ENCODE measurements at regions not wholly inside any gene's neighbourhood (a gene's known extent, or its start where the extent isn't known, plus 50 kb on each side); places are given as distances from the start of the nearest gene placed in this dataset.
"Not testable (repeated sequence)": the region's sequence is repeated elsewhere in the genome, so short reads cannot be mapped to it uniquely, and the experiment has no call there.

DNA sequence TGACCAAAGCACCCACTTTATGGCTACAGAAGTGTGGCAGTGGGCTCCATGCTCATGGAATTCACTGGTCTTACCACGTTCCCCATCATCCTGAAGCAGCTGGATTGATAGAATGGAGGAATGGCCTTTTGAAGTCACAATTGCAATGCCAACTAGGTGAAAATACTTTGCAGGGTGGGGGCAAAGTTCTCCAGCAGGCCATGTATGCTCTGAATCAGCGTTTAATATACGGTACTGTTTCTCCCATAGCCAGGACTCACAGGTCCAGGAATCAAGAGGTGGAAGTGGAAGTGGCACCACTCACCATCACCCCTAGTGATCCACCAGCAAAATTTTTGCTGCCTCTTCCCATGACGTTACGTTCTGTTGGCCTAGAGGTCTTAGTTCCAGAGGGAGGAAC lies 60.5 kb upstream of the GMDS start:
- Histone ChIP-seq H3K4me1 (no peaks in the 10 kb centered on the region), H3K36me3 (no peaks in the 10 kb centered on the region), H3K4me3 (no peak overlapping the region), H3K27ac (no peak overlapping the region), H3K9me3 (no peaks in the 10 kb centered on the region), H3K27me3 (no peaks in the 10 kb centered on the region)
- TF ChIP-seq, protein P1, sequence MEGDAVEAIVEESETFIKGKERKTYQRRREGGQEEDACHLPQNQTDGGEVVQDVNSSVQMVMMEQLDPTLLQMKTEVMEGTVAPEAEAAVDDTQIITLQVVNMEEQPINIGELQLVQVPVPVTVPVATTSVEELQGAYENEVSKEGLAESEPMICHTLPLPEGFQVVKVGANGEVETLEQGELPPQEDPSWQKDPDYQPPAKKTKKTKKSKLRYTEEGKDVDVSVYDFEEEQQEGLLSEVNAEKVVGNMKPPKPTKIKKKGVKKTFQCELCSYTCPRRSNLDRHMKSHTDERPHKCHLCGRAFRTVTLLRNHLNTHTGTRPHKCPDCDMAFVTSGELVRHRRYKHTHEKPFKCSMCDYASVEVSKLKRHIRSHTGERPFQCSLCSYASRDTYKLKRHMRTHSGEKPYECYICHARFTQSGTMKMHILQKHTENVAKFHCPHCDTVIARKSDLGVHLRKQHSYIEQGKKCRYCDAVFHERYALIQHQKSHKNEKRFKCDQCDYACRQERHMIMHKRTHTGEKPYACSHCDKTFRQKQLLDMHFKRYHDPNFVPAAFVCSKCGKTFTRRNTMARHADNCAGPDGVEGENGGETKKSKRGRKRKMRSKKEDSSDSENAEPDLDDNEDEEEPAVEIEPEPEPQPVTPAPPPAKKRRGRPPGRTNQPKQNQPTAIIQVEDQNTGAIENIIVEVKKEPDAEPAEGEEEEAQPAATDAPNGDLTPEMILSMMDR (IDR thresholded peaks at IDR 0.05), result no peak
- DNase-seq (ENCODE audit: low spot score), result no peak

DNA sequence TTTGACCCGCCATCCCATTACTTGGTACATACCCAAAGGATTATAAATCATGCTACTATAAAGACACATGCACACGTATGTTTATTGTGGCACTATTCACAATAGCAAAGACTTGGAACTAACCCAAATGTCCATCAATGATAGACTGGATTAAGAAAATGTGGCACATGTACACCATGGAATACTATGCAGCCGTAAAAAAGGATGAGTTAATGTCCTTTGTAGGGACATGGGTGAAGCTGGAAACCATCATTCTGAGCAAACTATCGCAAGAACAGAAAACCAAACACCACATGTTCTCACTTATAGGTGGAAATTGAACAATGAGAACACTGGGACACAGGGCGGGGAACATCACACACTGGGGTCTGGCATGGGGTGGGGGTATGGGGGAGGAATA lies 57.1 kb upstream of the GMDS start:
- DNase-seq (ENCODE audit: low spot score); H3K27ac ChIP-seq; H3K27me3 ChIP-seq; H3K9me3 ChIP-seq; H3K4me3 ChIP-seq; H3K36me3 ChIP-seq; H3K4me1 ChIP-seq: not testable (repeated sequence)

DNA sequence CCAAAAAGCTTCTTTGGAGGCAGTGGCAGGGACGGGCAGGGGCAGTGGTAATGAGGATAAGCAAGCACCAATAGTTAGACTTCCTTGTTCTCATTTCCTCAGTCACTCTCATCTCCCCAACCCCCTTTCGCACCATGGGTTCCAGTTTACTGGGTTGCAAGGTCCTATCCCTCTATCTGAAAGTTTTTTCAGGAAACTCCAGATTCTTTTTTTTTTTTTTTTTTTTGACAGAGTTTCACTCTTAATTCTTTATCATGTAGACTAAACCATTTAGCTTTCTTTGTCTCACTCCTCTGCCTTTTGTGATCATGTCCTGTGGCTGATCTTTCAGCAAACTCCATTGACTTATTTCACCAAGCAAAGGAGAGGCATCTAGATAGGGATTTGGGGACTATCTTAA lies 51.4 kb upstream of the GMDS start:
- Histone ChIP-seq H3K9me3 (no peaks in the 10 kb centered on the region), H3K27ac (no peak overlapping the region), H3K27me3 (no peaks in the 10 kb centered on the region), H3K36me3 (no peaks in the 10 kb centered on the region), H3K4me3 (no peak overlapping the region), H3K4me1 (no peaks in the 10 kb centered on the region)
- TF ChIP-seq, protein P1 (IDR thresholded peaks at IDR 0.05), result no peak
- no peak for DNase-seq (ENCODE audit: low spot score)
